OCI-LY3 (cell line): ENCODE measurements at regions not wholly inside any gene's neighbourhood (a gene's known extent, or its start where the extent isn't known, plus 50 kb on each side); places are given as distances from the start of the nearest gene placed in this dataset.

Experiments used
- CTCF ChIP-seq: fragments of 200-600, 300-600 bp; sonication (generic); IDR thresholded peaks from 2 replicates; pipeline ENCODE4 v1.5.1; 2014; ENCODE audit warnings: antibody characterized with exemption, low read length, low read depth
- EZH2phosphoT487 ChIP-seq: fragments of 200-600 bp; shearing (Covaris generic); IDR thresholded peaks from 2 replicates; pipeline ENCODE4 v1.6.1; 2018; ENCODE audit warnings: antibody characterized with exemption, mixed run types, low read depth

DNA sequence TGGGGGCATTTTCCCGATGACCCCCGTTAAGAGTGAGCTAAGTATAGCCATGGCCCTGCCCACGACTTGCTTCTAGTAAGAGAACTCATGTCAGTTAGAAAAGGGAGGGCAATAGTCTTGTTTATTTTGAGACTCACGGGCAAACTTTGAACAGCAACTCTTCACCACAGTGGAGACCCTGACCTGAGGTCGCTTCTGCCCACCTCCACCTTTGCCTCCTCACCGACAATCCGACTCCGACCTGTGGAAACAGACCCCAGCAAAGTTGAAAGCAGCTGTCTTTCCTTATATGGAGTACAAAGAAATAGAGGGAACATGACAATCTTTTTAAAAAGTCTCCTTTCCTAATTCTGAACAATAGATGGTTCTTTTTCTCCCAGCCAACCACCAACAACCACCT, 155.0 kb upstream of the GCFC2 start:
- TF ChIP-seq CTCF: no peak
- TF ChIP-seq EZH2phosphoT487: no peak
